Endodermal cell (in vitro differentiated cells): ENCODE measurements at regions not wholly inside any gene's neighbourhood (a gene's known extent, or its start where the extent isn't known, plus 50 kb on each side); places are given as distances from the start of the nearest gene placed in this dataset.

ENCODE experiments used
- DNase-seq: peaks from one replicate; pipeline ENCODE4 v3.0.0-alpha.2; 2017
- H3K27ac ChIP-seq: 2 replicates; pipeline ENCODE4 v1.5.1; 2013; ENCODE audit warnings: mild to moderate bottlenecking, low read depth, low read length, moderate library complexity
- H3K27me3 ChIP-seq: 2 replicates; pipeline ENCODE4 v1.6.1; 2013; ENCODE audit warnings: mild to moderate bottlenecking, low read length, moderate library complexity; ENCODE audit not compliant: insufficient read depth, control insufficient read depth, poor library complexity, severe bottlenecking
- H3K36me3 ChIP-seq: 2 replicates; pipeline ENCODE4 v1.7.0; 2013; ENCODE audit warnings: mild to moderate bottlenecking, low read length, moderate library complexity; ENCODE audit not compliant: control insufficient read depth, insufficient read depth
- H3K4me1 ChIP-seq: one replicate; pipeline ENCODE4 v1.7.0; 2013; ENCODE audit warnings: low read length; ENCODE audit not compliant: control insufficient read depth, insufficient read depth
- H3K4me3 ChIP-seq: 2 replicates; pipeline ENCODE4 v1.5.1; 2013; ENCODE audit warnings: mild to moderate bottlenecking, low read length, moderate library complexity
- H3K9ac ChIP-seq: 2 replicates; pipeline ENCODE4 v1.6.1; 2013; ENCODE audit warnings: mild to moderate bottlenecking, low read length, moderate library complexity; ENCODE audit not compliant: poor library complexity, severe bottlenecking; ENCODE audit errors: extremely low read depth
- H3K9me3 ChIP-seq: 2 replicates; pipeline ENCODE4 v1.6.1; 2013; ENCODE audit warnings: mild to moderate bottlenecking, low read length, moderate library complexity; ENCODE audit not compliant: control insufficient read depth
- H3K27ac Mint-ChIP-seq: 2 replicates; pipeline ENCODE4 v1.8.0; 2020; ENCODE audit warnings: mixed read lengths
- H3K27me3 Mint-ChIP-seq: 2 replicates; pipeline ENCODE4 v1.8.0; 2021; ENCODE audit warnings: mild to moderate bottlenecking, mixed read lengths; ENCODE audit not compliant: insufficient read depth
- H3K36me3 Mint-ChIP-seq: 2 replicates; pipeline ENCODE4 v1.8.0; 2020; ENCODE audit warnings: low read depth, mixed read lengths
- H3K4me1 Mint-ChIP-seq: 2 replicates; pipeline ENCODE4 v1.8.0; 2020; ENCODE audit warnings: mixed read lengths
- H3K4me3 Mint-ChIP-seq: 2 replicates; pipeline ENCODE4 v1.8.0; 2020; ENCODE audit warnings: mild to moderate bottlenecking, moderate library complexity, mixed read lengths
- H3K9me3 Mint-ChIP-seq: 2 replicates; pipeline ENCODE4 v1.8.0; 2020; ENCODE audit warnings: mild to moderate bottlenecking, mixed read lengths
- CTCF ChIP-seq: fragments of 200-600 bp; sonication (generic); conservative IDR thresholded peaks from 2 replicates; pipeline ENCODE4 v1.5.0; 2021; ENCODE audit warnings: antibody characterized with exemption, mild to moderate bottlenecking
- whole genome bisulfite sequencing, 2 experiments: methylation state at CpG; one replicate each; pipeline versions ENCODE4 v1.1.5 to v1.1.7; 2013; ENCODE audit warnings: missing lambda C conversion rate in 2 of 2, mixed read lengths in 1 of 2; ENCODE audit not compliant: insufficient coverage in 1 of 2, insufficient read length in 1 of 2; 5-methylcytosine and 5-hydroxymethylcytosine counted together

- Histone ChIP-seq H3K9ac (no peak overlapping the region), H3K27ac (no peak overlapping the region), H3K4me1 (no peaks in the 10 kb centered on the region), H3K36me3 (no peaks in the 10 kb centered on the region), H3K27me3 (no peaks in the 10 kb centered on the region), H3K4me3 (no peak overlapping the region), H3K9me3 (no peaks in the 10 kb centered on the region)
- H3K36me3 Mint-ChIP-seq = no peaks in the 10 kb centered on the region
- no peak overlapping the region for H3K4me3 Mint-ChIP-seq
- no peak overlapping the region for H3K27ac Mint-ChIP-seq
- WGBS, 2 experiments = 92 to 100% methylated on average over 1 to 7 of the region's 7 CpGs
- no peaks in the 10 kb centered on the region for H3K4me1 Mint-ChIP-seq
- peaks cover 42% of the 10 kb centered on the region for H3K9me3 Mint-ChIP-seq
- no peak for DNase-seq
- H3K27me3 Mint-ChIP-seq = peaks cover 1% of the 10 kb centered on the region
- TF ChIP-seq CTCF = no peak
Observed at GRCh38 chrX:13373431-13374187, 53.8 kb upstream of the ATXN3L start.

- TF ChIP-seq CTCF = no peak
- Mint-ChIP-seq H3K27me3 (no peaks in the 10 kb centered on the region), H3K9me3 (peaks cover 40% of the 10 kb centered on the region), H3K4me3 (no peak overlapping the region), H3K36me3 (no peaks in the 10 kb centered on the region), H3K4me1 (no peaks in the 10 kb centered on the region), H3K27ac (no peak overlapping the region)
- Histone ChIP-seq H3K27ac (no peak overlapping the region), H3K4me3 (no peak overlapping the region), H3K4me1 (no peaks in the 10 kb centered on the region), H3K9me3 (no peaks in the 10 kb centered on the region), H3K27me3 (no peaks in the 10 kb centered on the region), H3K9ac (no peak overlapping the region), H3K36me3 (no peaks in the 10 kb centered on the region)
- 78% methylated on average over 1 of the region's 1 CpG; no CpG with 5 or more reads in 1 of the 2 experiments for WGBS, 2 experiments
- no peak for DNase-seq
Observed at GRCh38 chrX:13373027-13373426, 53.2 kb upstream of the ATXN3L start.

GRCh38 chrX:13372203-13372980 is 52.5 kb upstream of the ATXN3L start:
- H3K27ac Mint-ChIP-seq = no peak overlapping the region
- WGBS, 2 experiments = 100% methylated on average over 1 to 2 of the region's 2 CpGs
- H3K9ac ChIP-seq = no peak overlapping the region

More at GRCh38 chrX:13372203-13372980, 52.5 kb upstream of the ATXN3L start:
- Mint-ChIP-seq H3K9me3 (peaks cover 37% of the 10 kb centered on the region), H3K4me1 (no peaks in the 10 kb centered on the region), H3K36me3 (no peaks in the 10 kb centered on the region), H3K4me3 (no peak overlapping the region), H3K27me3 (no peaks in the 10 kb centered on the region)
- Histone ChIP-seq H3K4me1 (no peaks in the 10 kb centered on the region), H3K27ac (no peak overlapping the region), H3K36me3 (no peaks in the 10 kb centered on the region), H3K27me3 (no peaks in the 10 kb centered on the region), H3K9me3 (no peaks in the 10 kb centered on the region), H3K4me3 (no peak overlapping the region)
- no peak for TF ChIP-seq CTCF
- DNase-seq = no peak
